ENCODE measurements at regions not wholly inside any gene's neighbourhood (a gene's known extent, or its start where the extent isn't known, plus 50 kb on each side); places are given as distances from the start of the nearest gene placed in this dataset.
A peak's percentile ranks its signal among the peaks of the same experiment; 100 is the strongest.

DNA sequence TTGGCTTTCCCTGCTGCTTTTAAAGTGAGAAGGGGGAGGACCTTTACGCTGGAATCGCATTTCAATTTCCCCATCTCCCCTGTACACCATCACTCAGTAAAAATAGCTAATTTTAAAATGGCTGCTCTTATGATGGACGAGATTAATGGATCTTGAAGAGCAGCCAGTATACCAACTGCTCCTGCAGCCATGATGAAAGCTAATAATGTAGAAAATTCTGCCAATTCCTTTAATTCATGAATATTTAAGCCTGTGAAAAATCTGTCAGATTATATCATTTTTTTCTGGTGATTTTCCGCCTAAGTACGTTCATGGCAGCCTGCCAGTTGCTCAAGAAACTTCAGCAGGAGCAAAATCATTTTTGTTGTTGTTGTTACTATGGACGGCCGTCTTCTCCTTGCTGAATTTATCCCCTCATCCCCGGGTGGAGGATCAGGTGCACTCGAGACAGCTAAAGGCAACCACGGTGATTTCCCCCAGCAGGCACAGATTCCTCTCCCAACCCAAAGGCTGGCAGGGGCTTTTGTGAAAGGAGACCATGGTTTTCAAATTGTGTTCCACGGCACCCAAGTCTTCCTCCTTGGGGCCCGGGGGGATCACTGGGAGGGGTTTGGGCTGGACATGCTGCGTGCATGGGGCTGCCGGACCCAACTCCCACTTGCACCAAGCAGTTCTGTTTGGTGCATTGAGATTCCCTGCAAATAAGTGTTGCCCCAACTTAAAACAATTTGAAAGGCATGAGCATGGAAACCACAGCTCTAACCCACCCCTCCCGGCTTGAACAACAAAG lies 289.6 kb downstream of the UACA start:
- DNase-seq (ENCODE audit: low read depth in 2 of 2) = no peak

DNA sequence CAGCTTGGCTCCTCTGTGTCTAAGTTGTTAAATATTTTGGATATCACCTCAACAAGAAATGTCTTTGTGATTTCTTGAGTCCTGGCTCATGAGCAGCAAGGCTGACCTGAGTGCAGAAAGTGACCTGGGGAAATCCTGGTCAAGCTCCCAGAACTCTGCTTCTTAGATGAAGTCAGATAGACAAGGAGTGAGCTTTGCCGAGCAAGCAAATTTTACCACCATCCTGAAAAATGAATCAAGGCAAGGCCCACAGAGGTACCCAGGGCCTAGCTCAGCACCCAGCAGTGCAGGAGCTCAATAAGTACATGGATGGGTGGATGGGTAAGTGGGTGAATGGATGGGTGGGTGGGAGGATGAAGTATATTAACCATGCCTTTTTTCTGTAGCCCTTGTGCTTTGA lies 291.8 kb downstream of the UACA start:
- no peak for DNase-seq (ENCODE audit: low read depth in 2 of 2)

DNA sequence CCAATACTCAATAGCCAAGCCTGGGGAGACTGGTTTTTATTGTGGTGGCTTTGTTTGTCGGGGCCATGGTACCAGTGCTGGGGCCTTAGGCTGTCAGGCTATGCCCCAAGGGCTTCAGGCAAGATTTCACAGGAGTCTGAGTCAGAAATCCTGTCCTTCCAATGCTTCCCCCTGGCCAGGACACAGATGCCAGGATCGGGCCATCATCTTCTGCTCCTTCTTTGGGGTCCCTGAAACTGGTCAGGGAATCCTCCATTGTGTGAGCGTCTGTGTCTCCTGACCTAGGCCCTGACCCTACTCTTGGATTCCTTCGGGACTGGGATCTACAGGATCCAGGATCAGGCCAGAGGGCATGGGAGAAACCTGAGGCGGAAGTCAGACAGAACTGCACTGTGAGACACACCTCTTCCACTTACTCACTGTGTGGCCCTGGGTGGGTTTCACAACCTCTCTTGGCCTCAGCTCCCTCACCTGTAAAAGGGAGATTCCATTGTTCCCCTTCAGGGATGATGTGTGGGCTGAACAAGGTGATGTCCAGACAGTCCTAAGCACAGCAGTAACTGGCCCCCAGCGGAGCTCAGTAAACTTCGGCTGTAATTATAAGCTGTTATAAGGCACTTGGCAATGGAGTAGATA lies 292.7 kb downstream of the UACA start:
- no peak for DNase-seq (ENCODE audit: low read depth in 2 of 2)

DNA sequence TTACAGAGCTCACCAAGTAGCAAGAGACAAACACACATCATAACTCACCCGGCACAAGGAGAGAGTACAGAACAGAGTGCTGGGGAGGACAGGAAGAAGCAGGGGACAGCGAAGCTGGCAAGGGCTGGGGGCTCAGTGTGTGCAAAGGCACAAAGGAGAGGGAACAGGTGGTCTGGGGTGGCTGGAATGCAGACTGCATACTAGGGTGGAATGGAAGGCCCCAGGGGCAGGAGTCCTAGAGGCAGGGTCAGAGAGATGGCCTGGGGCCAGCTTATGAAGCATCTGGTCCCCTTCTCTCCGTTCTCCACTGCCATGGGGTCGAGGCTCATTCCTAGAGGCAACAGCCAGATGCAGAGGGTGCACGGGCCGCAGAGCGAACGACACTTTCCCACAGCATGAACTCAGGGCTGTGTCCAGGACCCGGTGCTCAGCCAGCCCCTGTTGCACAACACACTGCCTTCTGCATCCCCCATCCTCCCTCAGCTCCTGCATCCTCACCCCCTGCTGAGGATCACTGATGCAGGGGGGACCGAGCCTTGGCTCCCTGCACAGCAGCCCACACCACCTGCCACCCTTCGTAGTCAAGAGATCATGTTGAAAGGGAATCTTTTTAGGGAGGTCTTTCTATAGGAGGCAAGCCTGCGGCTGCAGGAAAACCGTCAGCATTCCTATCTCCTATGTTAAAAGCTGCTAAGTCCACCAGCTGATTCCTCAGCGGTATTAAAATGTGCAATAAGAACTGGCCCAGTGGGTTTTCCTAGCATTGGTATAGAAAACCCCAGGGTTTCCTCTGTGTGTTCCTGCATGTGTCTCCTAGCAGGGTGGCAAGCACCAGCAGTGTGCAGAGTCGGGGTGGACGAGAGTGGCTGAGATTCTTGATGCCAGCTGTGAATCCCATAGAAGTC lies 293.5 kb downstream of the UACA start:
- no peak for DNase-seq (ENCODE audit: low read depth in 2 of 2)

DNA sequence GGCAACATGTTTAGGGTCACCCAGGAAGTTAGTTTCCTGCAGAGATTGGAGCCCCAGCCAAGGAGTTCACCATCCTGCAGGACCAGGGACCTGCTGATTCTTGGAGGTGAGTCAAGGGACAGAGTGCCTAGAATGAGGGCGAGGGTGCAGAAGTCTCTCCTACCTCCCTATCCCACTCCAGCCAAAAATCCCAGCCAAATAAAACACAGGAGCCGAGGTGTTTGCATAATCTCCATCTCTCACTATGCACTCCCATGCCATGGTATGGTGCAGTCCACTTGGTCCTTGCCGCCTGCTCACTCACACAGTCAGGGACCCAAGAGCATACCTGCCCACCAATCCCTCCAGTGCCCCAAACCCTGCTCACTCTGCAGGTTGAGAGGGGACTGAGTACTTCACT lies 294.2 kb downstream of the UACA start:
- no peak for DNase-seq (ENCODE audit: low read depth in 2 of 2)

DNA sequence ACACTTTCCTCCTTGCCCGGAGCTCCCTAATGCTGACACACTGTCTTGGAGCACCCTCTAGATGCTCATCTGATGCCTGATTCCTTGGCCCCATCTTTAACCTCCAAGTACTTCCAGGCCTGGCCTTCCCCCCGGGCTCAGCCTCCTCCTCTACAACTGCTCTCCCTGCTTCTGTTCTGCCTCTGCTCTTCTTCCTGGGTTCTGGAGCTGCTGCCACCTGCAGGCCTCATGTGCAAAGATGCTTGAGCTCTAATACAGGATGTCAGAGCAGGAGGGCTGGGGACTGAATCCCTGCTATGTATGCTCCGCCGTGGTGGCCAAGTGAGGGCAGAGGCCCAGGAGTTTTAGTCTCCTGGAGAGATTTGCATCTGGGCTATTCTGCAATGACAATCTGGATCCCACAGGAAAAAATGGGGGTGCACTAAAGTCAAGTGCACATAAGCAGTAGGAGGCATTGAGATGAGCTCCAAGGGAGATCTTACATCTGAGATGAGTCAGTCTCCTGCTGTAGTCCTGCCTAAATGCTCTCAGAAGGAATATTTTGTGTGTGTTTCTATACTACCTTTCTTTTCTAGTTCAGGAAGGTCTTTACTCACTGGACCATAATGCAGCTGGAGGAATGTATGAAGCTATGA lies 296.3 kb downstream of the UACA start:
- peak in 1 of 2 donors; percentile 33 for DNase-seq (ENCODE audit: low read depth in 2 of 2)

DNA sequence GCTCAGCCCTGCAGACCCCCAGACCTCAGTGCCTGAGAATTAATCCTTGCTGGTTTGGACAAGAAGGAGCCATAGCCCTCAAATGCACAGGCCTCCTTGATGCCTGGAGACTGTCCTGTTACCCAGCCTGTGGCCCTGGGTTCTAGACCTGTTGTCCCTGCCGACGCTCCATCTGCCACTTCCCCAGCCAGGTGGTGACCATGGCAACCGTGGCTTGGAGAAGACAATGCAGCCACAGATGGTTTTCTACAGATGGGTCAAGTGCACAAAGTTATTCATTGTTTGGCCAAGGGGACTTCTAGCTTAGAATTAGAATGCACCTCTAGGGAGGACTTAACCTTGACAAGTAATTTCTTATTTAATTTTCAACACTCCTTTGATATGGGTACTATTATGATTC lies 297.1 kb downstream of the UACA start:
- DNase-seq (ENCODE audit: low read depth in 2 of 2) = no peak

DNA sequence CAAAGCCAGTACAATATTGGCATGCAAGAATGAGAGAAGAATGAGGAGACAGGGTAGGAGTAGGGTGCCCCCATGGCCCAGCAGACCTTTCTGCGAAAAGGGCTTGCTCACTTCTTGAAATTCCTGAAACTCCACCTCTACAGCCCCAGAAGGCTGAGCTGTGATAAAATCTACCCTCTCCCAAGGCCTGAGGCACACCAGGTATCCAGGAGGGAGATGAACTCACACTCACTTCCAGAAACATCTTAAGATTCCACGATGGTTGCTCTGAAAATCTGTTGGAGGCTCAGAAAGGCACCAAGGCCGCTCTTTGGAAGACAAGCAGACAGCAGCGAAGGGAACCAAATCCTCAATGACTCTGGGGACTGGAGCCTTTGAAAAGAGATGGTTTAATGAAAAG lies 297.5 kb downstream of the UACA start:
- no peak for DNase-seq (ENCODE audit: low read depth in 2 of 2)

DNA sequence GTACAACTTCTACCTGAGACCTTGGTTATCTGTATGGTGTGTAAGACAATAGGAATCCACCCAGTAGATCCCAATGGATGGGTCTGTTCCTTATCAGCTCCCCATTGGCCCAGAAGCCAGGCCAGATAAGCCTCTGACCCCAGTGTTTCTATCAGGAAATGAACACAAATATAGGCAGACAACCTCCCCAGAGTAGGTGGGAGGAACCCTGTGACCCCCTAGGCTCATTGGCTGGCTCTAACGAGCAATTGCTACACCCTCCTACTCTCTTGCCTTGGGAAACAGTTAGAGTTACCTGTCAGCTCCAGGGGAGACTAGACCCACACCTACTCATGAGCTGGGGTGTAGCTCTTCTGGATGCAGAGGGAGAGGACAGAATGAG lies 299.9 kb downstream of the UACA start:
- no peak for DNase-seq (ENCODE audit: low read depth in 2 of 2)

DNA sequence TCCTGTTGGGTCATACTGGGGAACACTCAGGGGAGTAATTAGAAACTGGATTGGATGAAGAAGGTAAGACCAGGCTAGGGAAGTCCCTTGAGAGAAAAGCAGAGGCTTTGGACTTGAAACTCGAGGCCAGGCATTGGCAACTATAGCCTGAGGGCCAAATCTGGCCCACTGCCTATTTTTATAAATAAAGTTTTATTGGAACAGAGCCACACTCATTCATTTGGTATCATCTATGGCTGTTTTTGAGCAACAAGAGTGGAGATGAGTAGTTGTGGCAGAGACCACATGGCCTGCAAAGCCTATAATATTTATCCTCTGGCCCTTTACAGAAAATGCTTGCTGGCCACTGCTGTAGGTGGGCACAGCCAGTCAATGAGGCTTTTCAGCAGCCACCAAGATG lies 301.4 kb downstream of the UACA start:
- no peak for DNase-seq (ENCODE audit: low read depth in 2 of 2)

DNA sequence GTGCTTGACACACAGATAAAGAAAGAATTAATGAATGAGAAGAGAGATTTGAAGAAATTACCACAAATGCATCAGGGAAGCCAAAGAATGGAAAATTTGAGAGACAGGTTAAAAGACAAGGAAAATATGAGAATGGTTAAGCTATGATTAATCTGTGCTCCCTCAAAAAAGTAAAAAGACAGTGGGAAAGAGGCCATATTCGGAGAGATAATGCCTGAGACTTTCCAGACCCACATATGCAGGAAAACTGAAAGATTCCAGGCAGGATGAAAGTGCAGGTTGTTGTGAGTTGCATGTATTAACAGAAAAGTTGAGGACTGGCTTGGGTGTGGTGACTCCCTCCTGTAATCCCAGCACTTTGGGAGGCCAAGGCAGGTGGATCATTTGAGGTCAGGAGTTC lies 302.3 kb downstream of the UACA start:
- no peak for DNase-seq (ENCODE audit: low read depth in 2 of 2)

DNA sequence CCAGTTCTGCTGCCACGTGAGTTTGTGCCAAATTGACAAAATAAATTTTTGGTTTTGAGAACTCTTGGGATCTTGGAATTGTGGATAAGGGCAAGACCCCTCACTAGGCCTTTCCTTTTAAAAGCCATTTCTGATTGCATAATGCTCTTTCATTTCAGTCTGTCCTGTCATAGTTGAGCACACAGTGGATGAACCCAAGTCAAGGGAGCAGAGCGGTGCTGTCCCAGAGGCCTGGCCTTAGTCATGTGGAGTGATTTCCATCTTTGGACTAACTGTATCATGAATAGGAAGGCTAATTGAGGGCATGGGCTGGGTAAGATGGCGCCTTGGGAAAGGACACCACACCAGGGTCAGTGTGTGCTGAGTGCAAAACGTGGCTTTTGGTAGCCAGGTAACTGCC lies 304.0 kb downstream of the UACA start:
- DNase-seq (ENCODE audit: low read depth in 2 of 2) = no peak

DNA sequence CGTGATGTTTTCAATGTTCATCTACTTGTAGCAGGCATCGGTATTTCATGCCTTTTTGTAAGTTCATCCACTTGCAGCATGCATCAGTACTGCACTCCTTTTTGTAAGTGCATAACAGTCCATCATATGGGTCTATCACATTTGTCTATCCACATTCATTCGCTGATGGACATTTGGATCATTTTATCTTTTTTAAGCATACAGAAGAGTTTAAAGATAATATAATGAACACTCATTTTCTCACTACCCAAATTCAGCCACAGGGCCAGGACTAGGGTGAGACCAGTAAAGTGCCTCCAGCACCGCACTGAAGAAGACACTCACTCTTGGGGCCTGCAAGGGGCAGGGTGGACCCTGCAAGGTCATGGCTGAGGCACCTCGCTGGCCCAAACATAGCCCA lies 309.6 kb downstream of the UACA start:
- no peak for DNase-seq (ENCODE audit: low read depth in 2 of 2)

DNA sequence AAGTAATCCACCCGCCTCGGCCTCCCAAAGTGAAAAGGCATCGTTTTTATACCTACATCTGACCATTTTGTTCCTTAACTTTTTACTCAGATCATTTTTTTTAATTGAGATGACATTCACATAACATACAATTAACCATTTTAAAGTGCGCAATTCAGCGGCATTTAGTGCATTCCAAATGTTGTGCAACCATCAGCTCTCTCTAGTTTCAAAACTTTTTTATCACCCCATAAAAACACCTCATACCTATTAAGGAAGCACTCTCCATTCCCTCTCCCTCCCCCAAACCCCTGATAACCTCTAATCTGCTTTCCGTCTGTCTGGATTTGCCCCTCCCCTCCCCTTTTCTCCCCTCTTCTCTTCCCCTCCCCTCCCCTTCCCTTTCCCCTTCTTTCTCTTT lies 310.1 kb downstream of the UACA start:
- no peak for DNase-seq (ENCODE audit: low read depth in 2 of 2)

DNA sequence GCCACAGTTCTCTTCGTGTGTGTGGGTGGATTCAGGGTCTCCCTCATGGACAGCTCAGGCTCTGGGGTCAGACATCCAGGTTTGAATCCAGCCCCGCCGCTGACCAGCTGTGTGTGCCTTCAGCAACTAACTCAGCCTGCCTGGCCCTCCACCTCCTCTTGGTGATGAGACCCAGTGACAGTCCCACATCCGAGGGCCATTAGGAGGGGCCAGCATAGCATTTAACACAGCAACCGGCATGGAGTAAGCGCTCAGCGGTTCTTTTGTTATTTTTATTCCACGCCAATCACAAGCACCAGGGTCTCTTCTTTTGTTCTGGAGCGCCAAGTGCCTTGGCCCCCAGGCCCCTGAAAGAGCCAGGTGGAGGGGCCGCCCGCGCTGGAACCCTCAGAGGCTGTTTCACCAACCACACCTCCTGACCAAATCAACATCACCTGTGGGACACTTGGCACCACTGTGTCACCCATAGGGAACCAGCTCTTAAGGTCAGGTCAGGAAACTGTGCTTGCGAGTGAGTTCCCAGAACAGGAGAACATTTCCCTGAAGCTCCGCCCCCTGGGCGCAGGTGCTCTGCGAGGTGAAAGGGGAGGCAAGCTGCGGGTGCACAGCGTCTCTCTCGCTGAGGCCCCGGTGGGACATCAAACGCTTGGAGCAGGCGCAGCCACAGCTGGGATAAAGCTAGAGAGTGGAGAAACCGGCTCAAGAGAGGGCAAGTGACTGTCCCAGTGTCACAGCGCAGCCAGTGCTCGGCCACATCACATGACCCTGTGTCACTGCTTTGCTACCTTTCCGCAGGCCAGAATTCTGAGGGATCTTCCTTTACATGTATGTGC lies 311.3 kb downstream of the UACA start:
- peak in 1 of 2 donors; percentile 21 for DNase-seq (ENCODE audit: low read depth in 2 of 2)

DNA sequence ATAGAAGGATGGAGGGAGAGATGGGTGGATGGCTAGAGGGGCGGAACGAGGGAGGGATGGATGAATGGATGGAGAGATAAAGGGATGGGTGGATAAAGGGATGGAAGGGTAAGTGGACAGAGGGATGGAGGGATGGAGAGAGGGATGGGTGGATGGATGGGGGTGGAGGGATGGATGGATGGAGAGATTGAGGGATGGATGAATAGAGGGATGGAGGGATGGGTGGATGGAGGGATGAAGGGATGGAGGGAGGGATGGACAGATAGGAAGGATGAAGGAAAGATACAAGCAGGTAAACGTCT lies 313.3 kb downstream of the UACA start:
- DNase-seq (ENCODE audit: low read depth in 2 of 2) = no peak

DNA sequence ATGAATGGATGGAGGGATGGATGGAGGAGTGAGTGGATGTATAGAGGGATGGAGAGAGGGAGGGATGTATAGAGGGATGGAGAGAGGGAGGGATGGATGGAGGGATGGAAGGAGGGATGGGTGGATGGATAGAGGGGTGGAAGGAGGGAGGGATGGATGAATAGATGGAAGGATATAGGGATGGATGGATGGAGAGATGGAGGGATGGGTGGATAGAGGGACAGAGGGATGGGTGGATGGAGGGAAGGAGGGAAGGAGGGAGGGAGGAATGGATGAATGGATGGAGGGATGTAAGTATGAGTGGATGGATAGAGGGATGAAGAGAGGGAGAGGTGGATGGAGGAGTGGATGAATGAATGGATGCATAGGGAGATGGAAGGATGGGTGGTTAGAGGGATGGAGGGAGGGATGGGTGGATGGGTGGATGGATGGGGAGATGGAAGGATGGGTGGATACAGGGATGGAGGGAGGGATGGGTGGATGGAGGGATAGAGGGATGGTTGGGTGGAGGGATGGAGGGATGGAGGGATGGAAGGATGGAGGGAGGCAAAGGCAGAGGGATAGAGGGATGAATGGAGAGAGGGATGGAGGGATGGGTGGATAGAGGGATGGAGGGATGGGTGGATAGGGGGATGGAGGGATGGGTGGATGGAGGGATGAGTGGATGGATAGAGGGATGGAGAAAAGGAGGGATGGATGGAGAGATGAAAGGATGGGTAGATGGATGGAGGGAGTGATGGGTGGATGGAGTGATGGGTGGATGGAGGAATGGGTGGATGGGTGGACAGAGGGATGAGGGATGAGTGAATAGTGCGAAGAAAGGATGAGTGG lies 313.8 kb downstream of the UACA start:
- DNase-seq (ENCODE audit: low read depth in 2 of 2) = no peak

DNA sequence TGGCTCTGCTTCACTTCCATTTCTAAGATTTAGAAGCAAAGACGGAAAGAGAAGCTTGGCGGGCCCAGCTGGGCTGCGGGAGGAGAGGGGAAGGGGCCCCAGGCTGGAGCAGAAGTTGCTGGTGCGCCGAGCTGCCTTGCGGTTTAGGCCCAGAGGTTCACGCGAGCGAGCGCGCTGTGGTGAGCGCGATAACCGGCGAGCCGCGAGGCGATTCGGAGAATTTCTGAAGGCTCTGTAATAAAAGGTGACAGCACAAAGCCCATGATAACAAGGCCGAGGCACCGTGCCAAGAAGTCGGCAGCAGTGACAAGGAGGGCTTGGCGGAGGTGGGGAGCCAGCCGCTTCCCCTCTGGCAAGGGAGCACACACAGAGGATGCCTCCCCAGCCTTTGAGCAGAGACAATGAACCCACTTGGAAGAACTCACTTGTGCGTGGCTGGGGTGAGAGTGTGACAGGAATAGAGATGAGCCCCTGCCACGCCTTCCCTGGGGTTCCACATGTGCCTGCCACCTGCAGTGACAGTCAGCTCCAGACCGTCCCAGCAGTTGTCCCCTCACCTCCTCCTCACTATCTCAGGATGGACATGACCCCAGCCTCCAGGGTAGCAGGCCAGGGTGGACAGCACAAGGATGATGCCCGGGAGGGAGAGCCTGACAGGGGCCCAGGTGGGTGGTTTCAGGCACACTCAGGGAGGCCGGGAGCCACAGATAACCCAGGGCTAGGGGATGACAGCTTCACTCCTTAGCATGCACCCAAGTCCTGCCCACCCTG lies 315.2 kb downstream of the UACA start:
- DNase-seq (ENCODE audit: low read depth in 2 of 2) = peak in 1 of 2 donors; percentile 8

DNA sequence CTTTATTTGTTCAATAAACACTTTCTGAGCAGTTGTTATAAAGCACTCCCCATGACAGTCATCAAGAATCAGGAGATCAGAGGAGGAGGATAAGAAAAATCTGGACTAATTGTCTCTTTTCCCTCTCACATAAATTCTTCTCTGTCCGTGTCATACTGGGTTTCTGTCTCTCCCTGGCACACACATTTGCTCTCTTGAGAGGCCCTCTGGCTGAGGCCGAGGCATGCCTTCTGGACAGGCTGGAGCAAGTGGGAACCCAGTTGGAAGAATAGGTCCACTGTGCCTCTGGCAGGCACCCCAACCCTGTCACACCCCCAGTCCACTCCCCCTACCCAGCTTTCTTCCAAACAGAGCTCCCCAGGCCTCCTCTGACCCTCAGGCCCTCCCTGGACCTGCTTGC lies 315.8 kb downstream of the UACA start:
- no peak for DNase-seq (ENCODE audit: low read depth in 2 of 2)

DNA sequence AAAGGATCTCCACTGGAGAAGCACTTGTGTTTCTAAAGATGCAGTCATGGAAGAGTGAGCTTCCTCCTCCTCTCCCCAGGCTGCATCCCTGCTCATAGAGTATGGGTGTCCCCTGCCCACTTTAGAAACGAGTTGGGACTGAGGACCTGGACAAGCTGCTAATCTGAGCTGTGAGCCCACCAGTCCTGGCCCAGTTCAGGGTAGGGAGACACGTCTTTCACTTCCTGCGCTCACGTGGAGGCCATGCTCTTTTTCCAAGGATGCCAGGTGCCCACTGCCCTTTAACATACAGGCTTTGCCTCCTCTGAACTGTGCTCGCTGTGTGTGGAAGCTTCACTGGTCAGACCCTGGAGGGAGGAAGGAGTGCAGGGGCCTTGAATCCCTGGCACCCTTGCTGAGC lies 316.3 kb downstream of the UACA start:
- DNase-seq (ENCODE audit: low read depth in 2 of 2) = no peak

All from stimulated activated CD4-positive, alpha-beta T cell treated with anti-CD3 and anti-CD28 coated beads, Interleukin-15, amount 100 ng/mL, for 48 hours (primary cell).